GM21576 (cell line): ENCODE measurements at regions not wholly inside any gene's neighbourhood (a gene's known extent, or its start where the extent isn't known, plus 50 kb on each side); places are given as distances from the start of the nearest gene placed in this dataset.
A peak's percentile ranks its signal among the peaks of the same experiment; 100 is the strongest.

Experiments
- ATAC-seq: cut with Tn5 transposase; IDR thresholded peaks from one replicate; pipeline ENCODE4 v1.9.1; 2021; ENCODE audit warnings: mild to moderate bottlenecking, moderate library complexity; ENCODE audit not compliant: unreplicated experiment

- ATAC-seq: no peak
Measured at GRCh38 chr6:3997177-3997770, 81.7 kb downstream of the FAM217A start.

- no peak for ATAC-seq
Measured at GRCh38 chr6:3999800-4000661, 78.9 kb downstream of the FAM217A start.

DNA sequence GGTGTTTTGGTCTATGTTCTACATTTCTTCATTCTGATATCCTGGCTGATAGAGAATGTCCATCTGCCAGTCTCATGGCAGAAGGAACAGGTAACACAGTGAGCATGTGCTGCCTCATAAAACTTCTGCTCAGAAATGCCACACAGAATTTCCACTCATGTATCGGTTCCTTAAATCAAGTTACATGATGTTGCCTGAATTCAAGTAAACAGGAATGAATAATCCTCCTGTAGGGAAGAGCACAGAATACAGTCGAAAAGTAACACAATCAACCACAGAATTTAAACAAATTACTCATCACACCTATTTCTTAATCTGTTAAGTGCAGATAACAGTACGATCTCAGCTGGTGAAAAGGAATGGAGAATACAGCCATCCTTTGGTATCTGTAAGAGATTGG is 74.7 kb downstream of the FAM217A start:
- no peak for ATAC-seq

- no peak for ATAC-seq
Measured at GRCh38 chr6:4008324-4009047, 70.5 kb downstream of the FAM217A start.

- no peak for ATAC-seq
Measured at GRCh38 chr6:4009486-4009885, 69.5 kb downstream of the FAM217A start.

- no peak for ATAC-seq
Measured at GRCh38 chr6:4010048-4010447, 68.9 kb downstream of the FAM217A start.

DNA sequence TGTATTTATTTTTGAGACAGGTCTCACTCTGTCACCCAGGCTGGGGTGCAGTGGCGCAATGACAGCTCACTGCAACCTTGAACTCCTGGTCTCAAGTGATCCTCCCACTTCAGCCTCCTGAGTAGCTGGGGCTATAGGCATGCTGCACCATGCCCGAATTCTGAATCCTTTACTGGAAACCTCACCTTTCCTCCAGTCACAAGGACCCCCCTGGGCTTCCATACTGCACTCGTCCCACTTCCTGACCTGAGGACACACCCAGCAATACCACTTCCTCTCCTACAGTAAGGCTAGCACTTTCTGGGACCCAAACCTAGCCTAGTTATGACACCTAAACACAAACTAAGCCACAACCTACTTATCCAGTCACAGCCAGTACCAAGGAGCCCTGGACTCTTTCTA is 68.2 kb downstream of the FAM217A start:
- no peak for ATAC-seq

DNA sequence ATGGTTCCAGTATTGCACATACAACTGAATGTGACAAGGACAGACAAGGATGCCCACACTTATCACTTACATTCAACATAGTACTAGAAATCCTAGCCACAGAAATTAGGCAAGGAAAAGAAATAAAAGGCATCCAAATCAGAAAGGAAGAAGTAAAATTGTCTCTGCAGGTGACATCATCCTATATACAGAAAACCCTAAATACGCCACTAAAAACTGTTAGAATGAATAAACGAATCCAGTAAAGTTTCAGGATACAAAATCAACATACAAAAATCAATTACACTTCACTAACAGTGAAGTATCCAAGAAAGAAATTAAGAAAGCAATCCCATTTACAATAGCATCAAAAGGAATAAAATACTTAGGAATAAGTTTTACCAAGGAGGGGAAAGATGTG is 66.1 kb downstream of the FAM217A start:
- ATAC-seq: no peak

DNA sequence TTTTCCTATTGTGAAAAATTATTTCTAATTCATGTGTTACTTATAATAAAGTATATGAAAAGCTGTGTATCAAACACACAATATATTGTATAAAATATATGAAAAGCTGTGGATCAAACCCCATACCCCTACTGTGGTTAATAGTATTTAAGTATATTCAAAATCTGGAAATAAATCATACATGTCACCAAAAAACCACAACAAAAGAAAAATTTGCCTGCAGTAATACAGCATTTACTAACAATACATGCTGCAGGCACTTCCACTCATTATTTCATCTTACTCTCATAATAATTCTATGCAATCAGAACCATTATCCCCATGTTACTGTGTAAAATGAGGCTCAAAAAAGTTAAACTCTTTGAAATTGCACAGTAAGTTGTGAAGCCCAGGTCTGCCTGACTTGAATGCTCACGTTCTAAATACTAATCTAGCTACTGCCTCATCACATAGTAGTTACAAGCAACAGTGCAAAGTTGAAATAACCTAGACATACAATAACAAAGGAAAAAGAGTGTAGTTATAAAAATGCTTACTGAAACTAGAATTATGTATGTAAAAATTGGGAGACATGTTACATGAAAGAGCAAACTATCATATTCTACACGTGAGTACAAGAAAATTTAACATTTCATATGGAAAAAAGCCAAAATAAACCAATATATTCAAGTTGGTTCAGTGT is 61.7 kb downstream of the FAM217A start:
- no peak for ATAC-seq

DNA sequence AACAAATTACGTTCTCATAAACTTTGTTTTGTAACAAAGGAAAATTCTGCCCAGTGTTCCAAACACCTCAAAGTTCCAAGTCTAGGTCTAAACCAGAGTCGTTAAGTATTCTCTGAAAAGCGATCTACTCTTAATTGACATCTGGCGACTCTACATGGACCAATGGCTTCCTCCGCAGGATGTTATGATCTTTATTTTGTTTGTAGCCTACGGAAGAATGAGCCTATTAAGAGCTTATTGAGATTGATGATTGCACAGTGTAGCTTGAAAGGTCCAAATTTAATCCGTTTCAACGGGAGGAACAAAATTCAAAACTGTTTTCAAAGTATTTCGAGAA is 61.1 kb downstream of the FAM217A start:
- no peak for ATAC-seq

DNA sequence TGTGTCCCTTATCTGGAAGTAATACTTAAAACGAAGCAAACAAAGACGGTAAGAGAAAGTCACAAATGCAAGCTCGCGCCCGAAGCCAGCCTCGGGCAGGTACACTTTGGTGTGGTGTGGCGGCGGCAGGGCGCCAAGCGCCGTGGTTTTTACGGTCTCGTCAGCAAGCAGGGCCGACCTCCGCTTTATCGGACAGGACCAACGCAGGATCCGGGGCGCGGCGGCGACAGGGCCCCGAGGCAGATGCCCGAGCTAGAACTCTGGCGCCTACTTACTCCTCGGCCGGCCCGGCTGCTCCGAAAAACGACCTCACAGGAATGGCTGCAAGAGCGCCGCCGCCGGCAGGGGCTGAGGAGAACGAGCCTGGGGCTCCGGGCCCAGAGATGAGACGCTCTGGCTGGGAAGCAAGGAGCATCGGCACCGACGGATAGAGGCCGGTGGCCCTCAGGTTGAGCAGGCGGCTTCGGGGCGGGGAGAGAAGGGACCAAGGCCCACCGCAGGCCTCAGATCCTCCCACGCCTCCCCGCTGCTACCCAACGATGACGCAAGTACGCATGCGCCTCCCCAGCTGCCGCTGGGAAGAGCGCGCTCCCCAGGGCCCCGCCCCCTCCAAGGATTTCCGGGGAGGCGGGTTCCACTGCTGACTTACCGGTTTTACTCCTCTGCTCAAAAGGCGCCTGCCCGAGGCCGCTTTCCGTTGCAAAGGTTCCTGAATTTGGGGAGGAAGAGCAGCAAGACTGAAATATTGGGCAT is 60.6 kb downstream of the FAM217A start:
- ATAC-seq: peak; percentile 63
